Stimulated activated CD4-positive, alpha-beta T cell treated with anti-CD3 and anti-CD28 coated beads, TNF-alpha, amount 100 ng/mL, for 48 hours (primary cell): ENCODE measurements at regions not wholly inside any gene's neighbourhood (a gene's known extent, or its start where the extent isn't known, plus 50 kb on each side); places are given as distances from the start of the nearest gene placed in this dataset.
"Not testable (repeated sequence)": the region's sequence is repeated elsewhere in the genome, so short reads cannot be mapped to it uniquely, and the experiment has no call there.

ENCODE experiments used
- DNase-seq, 3 donors: peaks; one replicate each; pipeline ENCODE4 v3.0.0-alpha.2; 2020; ENCODE audit warnings: low read depth in 3 of 3

- no peak for DNase-seq
Observed at GRCh38 chr3:140870351-140870750, 71.3 kb upstream of the SLC25A36 start.

- DNase-seq: no peak
Observed at GRCh38 chr3:140871022-140871421, 70.6 kb upstream of the SLC25A36 start.

GRCh38 chr3:140872165-140872564 lies 69.5 kb upstream of the SLC25A36 start:
- DNase-seq: not testable (repeated sequence)

GRCh38 chr3:140883428-140884040 lies 58.1 kb upstream of the SLC25A36 start:
- DNase-seq: no peak

- DNase-seq: not testable (repeated sequence)
Observed at GRCh38 chr3:140885697-140886096, 55.9 kb upstream of the SLC25A36 start.
